ENCODE measurements at regions not wholly inside any gene's neighbourhood (a gene's known extent, or its start where the extent isn't known, plus 50 kb on each side); places are given as distances from the start of the nearest gene placed in this dataset.

GRCh38 chr6:40188931-40189330 is 254.7 kb upstream of the MOCS1 start:
- TF ChIP-seq YY1 (IDR thresholded peaks at IDR 0.05; ENCODE audit: insufficient read depth, insufficient read length): no peak
- TF ChIP-seq ZNF274 (IDR thresholded peaks at IDR 0.05; ENCODE audit: low read depth, low read length): no peak
- TF ChIP-seq SUZ12 (IDR thresholded peaks at IDR 0.05; ENCODE audit: extremely low read depth, insufficient read depth, insufficient read length): no peak

Measured in NT2/D1 (cell line).